HEK293 (cell line): ENCODE measurements at regions not wholly inside any gene's neighbourhood (a gene's known extent, or its start where the extent isn't known, plus 50 kb on each side); places are given as distances from the start of the nearest gene placed in this dataset.

Experiments
- CTCF ChIA-PET: fragments of 350-600 bp; formaldehyde crosslinking; extraction: SDS; loops from one replicate; lab custom pipeline; 2021; ENCODE audit warnings: antibody characterized with exemption; lab: Yijun Ruan, JAX
- POLR2A ChIA-PET: fragments of 300-600 bp; formaldehyde crosslinking; extraction: SDS; loops from one replicate; lab custom pipeline; 2020; ENCODE audit warnings: antibody characterized with exemption, inconsistent platforms; lab: Yijun Ruan, JAX
- H3K27ac ChIP-seq: fragments of 200-500 bp; sonication (Bioruptor generic); 2 replicates; pipeline ENCODE4 v1.5.1; 2014; ENCODE audit warnings: low read depth, low read length, control low read depth, inconsistent platforms; ENCODE audit errors: extremely low read depth
- H3K36me3 ChIP-seq, 2 experiments: fragments of 200-500 bp in 1 of 2; sonication (Bioruptor generic) in 1 of 2; 1 replicate in 1 of 2; 2 replicates in 1 of 2; pipeline ENCODE4 v1.5.1; 2014 to 2017; ENCODE audit warnings: inconsistent platforms in 2 of 2, low read length in 2 of 2; ENCODE audit not compliant: control insufficient read depth in 2 of 2, insufficient read depth in 1 of 2
- H3K4me1 ChIP-seq: fragments of 200-500 bp; sonication (Bioruptor generic); 2 replicates; pipeline ENCODE4 v1.5.1; 2014; ENCODE audit warnings: mild to moderate bottlenecking, low read length, inconsistent platforms; ENCODE audit not compliant: control insufficient read depth, insufficient read depth
- H3K4me3 ChIP-seq: 2 replicates; pipeline ENCODE4 v1.5.1; 2011; ENCODE audit warnings: low read depth, mild to moderate bottlenecking, control low read depth, low read length, moderate library complexity
- H3K9me3 ChIP-seq: fragments of 200-500 bp; sonication (Bioruptor generic); 2 replicates; pipeline ENCODE4 v1.5.1; 2014; ENCODE audit warnings: low read depth, low read length, inconsistent platforms; ENCODE audit not compliant: control insufficient read depth, insufficient read depth
- ATF2 ChIP-seq: fragments of 450-650 bp; formaldehyde crosslinking; IDR thresholded peaks from 2 replicates; pipeline ENCODE4 v1.5.1; 2016; ENCODE audit warnings: missing biosample characterization, missing genetic modification characterization, low read depth
- GLI4 ChIP-seq: fragments of 450-650 bp; formaldehyde crosslinking; IDR thresholded peaks from 2 replicates; pipeline ENCODE4 v1.5.1; 2016; ENCODE audit warnings: missing biosample characterization, missing genetic modification characterization
- HOXD13 ChIP-seq: sonication (generic); formaldehyde crosslinking; IDR thresholded peaks from 2 replicates; pipeline ENCODE4 v1.8.0; 2022; ENCODE audit warnings: missing genetic modification reagents, borderline replicate concordance
- PRDM1 ChIP-seq: fragments of 450-650 bp; formaldehyde crosslinking; IDR thresholded peaks from 2 replicates; pipeline ENCODE4; 2016; ENCODE audit warnings: missing biosample characterization, missing genetic modification characterization
- ZBTB21 ChIP-seq: fragments of 450-650 bp; formaldehyde crosslinking; IDR thresholded peaks from 2 replicates; pipeline ENCODE4 v1.5.1; 2017; ENCODE audit warnings: missing biosample characterization, missing genetic modification characterization
- ZBTB8A ChIP-seq: fragments of 450-650 bp; formaldehyde crosslinking; IDR thresholded peaks from 2 replicates; pipeline ENCODE4 v1.5.1; 2016; ENCODE audit warnings: missing biosample characterization, missing genetic modification characterization
- ZNF169 ChIP-seq: fragments of 450-650 bp; formaldehyde crosslinking; IDR thresholded peaks from 2 replicates; pipeline ENCODE4 v1.5.1; 2016; ENCODE audit warnings: missing biosample characterization, missing genetic modification characterization
- ZNF266 ChIP-seq: fragments of 450-650 bp; formaldehyde crosslinking; IDR thresholded peaks from 2 replicates; pipeline ENCODE4 v1.5.1; 2016; ENCODE audit warnings: missing biosample characterization, missing genetic modification characterization, low read depth
- ZNF335 ChIP-seq: fragments of 450-650 bp; formaldehyde crosslinking; conservative IDR thresholded peaks from 2 replicates; pipeline ENCODE4 v1.5.1; 2016; ENCODE audit warnings: missing biosample characterization, missing genetic modification characterization
- ZNF37A ChIP-seq: fragments of 450-650 bp; IDR thresholded peaks from 2 replicates; pipeline ENCODE4 v1.5.1; 2018; ENCODE audit warnings: missing biosample characterization, missing genetic modification characterization
- ZNF416 ChIP-seq: fragments of 450-650 bp; formaldehyde crosslinking; IDR thresholded peaks from 2 replicates; pipeline ENCODE4 v1.5.1; 2016; ENCODE audit warnings: missing biosample characterization, missing genetic modification characterization
- ZNF473 ChIP-seq: fragments of 450-650 bp; formaldehyde crosslinking; IDR thresholded peaks from 2 replicates; pipeline ENCODE4 v1.5.1; 2017; ENCODE audit warnings: missing biosample characterization, missing genetic modification characterization
- ZNF621 ChIP-seq: fragments of 450-650 bp; formaldehyde crosslinking; IDR thresholded peaks from 2 replicates; pipeline ENCODE4 v1.5.1; 2017; ENCODE audit warnings: missing biosample characterization, missing genetic modification characterization
- ZNF664 ChIP-seq: fragments of 450-650 bp; formaldehyde crosslinking; IDR thresholded peaks from 2 replicates; pipeline ENCODE4 v1.5.1; 2016; ENCODE audit warnings: missing biosample characterization, missing genetic modification characterization
- ZNF747 ChIP-seq: fragments of 450-650 bp; formaldehyde crosslinking; IDR thresholded peaks from 2 replicates; pipeline ENCODE4 v1.5.1; 2016; ENCODE audit warnings: missing biosample characterization, missing genetic modification characterization
- ZNF76 ChIP-seq: fragments of 450-650 bp; formaldehyde crosslinking; IDR thresholded peaks from 2 replicates; pipeline ENCODE4; 2016; ENCODE audit warnings: low read depth, missing biosample characterization, missing genetic modification characterization, borderline replicate concordance
- ZSCAN30 ChIP-seq: fragments of 450-650 bp; IDR thresholded peaks from 2 replicates; pipeline ENCODE4 v1.5.1; 2018; ENCODE audit warnings: missing biosample characterization, mild to moderate bottlenecking, missing genetic modification characterization, moderate library complexity
- ZSCAN4 ChIP-seq: fragments of 450-650 bp; formaldehyde crosslinking; IDR thresholded peaks from 2 replicates; pipeline ENCODE4 v1.5.1; 2017; ENCODE audit warnings: missing biosample characterization, missing genetic modification characterization
- TF ChIP-seq, protein P1 (sequence below): fragments of 450-650 bp; formaldehyde crosslinking; IDR thresholded peaks from 2 replicates; pipeline ENCODE4 v1.5.1; 2017; ENCODE audit warnings: missing biosample characterization, missing genetic modification characterization
- TF ChIP-seq, protein P2 (sequence below): fragments of 450-650 bp; formaldehyde crosslinking; IDR thresholded peaks from 2 replicates; pipeline ENCODE4 v1.5.1; 2017; ENCODE audit warnings: missing biosample characterization, mild to moderate bottlenecking, missing genetic modification characterization, moderate library complexity

DNA sequence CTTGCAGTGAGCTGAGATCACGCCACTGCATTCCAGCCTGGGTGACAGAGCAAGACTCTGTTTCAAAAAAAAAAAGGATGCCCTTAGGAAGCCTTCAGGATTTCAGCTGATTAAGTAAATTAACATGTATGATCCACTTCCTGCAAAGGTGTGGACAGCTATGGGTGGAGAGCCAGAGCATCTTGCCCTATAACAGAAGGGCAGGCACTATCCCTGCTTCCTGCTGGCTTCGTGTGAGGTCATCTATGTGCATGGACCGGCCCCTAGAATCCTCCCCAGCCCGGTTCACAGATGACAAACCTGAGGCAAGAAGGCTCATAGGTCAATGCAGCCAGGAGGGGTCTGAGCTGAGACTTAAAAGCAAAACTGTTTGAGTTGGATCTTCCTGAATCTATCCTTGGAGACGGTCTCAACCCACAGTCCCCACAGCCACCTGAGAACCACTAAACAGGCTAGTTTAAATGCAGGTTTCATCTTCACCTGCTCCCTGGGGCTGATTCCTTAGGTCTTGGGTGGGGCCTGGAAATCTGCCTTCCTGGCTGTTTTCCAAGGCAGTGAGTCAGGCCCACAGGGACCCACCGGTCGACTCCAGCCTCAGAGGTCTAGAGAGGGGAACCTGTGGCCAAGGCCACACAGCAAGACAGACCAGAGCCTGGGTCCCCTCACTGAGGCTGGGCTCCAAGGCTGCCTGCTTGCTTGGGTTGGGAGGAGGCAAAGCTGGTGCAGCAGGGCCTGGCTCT, 55.2 kb upstream of the MPEG1 start:
- Histone ChIP-seq H3K4me1 (no peaks in the 10 kb centered on the region), H3K36me3 (no peaks in the 10 kb centered on the region), H3K4me3 (no peak overlapping the region)
- ChIA-PET POLR2A (no interaction called here), CTCF (interaction anchor here (1.0 kb wide), 1 partner anchor 98 kb away, joined by 3 read pairs; no protein-coding TSS in a partner anchor)
- no peak for TF ChIP-seq ZBTB8A (tag by site-specific recombination)
- TF ChIP-seq ZNF473 (tag by site-specific recombination) = no peak
- TF ChIP-seq ZSCAN30 (tag by site-specific recombination) = no peak
- no peak for TF ChIP-seq GLI4 (tag by site-specific recombination)
- TF ChIP-seq, all 188 proteins: peak for 0
- Histone ChIP-seq H3K27ac (no peak overlapping the region), H3K9me3 (no peaks in the 10 kb centered on the region)

- POLR2A ChIA-PET = no interaction called here
- H3K27ac ChIP-seq = no peak overlapping the region
- no peak overlapping the region for H3K4me3 ChIP-seq
- CTCF ChIA-PET = interaction anchor here (0.7 kb wide), 1 partner anchor 81 kb away, joined by 3 read pairs; no protein-coding TSS in a partner anchor
- H3K4me1 ChIP-seq = no peaks in the 10 kb centered on the region
- H3K9me3 ChIP-seq = no peaks in the 10 kb centered on the region
- no peak for TF ChIP-seq ZNF747 (tag by site-specific recombination)
- TF ChIP-seq ZNF335 (tag by site-specific recombination) = no peak
- TF ChIP-seq, protein P1, sequence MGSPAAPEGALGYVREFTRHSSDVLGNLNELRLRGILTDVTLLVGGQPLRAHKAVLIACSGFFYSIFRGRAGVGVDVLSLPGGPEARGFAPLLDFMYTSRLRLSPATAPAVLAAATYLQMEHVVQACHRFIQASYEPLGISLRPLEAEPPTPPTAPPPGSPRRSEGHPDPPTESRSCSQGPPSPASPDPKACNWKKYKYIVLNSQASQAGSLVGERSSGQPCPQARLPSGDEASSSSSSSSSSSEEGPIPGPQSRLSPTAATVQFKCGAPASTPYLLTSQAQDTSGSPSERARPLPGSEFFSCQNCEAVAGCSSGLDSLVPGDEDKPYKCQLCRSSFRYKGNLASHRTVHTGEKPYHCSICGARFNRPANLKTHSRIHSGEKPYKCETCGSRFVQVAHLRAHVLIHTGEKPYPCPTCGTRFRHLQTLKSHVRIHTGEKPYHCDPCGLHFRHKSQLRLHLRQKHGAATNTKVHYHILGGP (tag by site-specific recombination) = no peak
- no peak for TF ChIP-seq ZNF664 (tag by site-specific recombination)
- TF ChIP-seq ZNF169 (tag by site-specific recombination) = no peak
- no peak for TF ChIP-seq PRDM1 (tag by site-specific recombination)
- no peak for TF ChIP-seq ATF2 (tag by site-specific recombination)
- no peak for TF ChIP-seq ZNF76 (tag by site-specific recombination)
- TF ChIP-seq ZNF266 (tag by site-specific recombination) = no peak
- TF ChIP-seq ZSCAN4 (tag by site-specific recombination) = no peak
- TF ChIP-seq ZBTB21 (tag by site-specific recombination) = no peak
- TF ChIP-seq HOXD13 (CRISPR knock-in tag) = no peak
- no peak for TF ChIP-seq ZNF416
- TF ChIP-seq ZNF621 = no peak
- TF ChIP-seq ZNF37A (tag by site-specific recombination) = no peak
- TF ChIP-seq ZNF473 (tag by site-specific recombination) = no peak
- TF ChIP-seq, protein P2, sequence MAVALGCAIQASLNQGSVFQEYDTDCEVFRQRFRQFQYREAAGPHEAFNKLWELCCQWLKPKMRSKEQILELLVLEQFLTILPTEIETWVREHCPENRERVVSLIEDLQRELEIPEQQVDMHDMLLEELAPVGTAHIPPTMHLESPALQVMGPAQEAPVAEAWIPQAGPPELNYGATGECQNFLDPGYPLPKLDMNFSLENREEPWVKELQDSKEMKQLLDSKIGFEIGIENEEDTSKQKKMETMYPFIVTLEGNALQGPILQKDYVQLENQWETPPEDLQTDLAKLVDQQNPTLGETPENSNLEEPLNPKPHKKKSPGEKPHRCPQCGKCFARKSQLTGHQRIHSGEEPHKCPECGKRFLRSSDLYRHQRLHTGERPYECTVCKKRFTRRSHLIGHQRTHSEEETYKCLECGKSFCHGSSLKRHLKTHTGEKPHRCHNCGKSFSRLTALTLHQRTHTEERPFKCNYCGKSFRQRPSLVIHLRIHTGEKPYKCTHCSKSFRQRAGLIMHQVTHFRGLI (tag by site-specific recombination) = no peak
- H3K36me3 ChIP-seq = no peaks in the 10 kb centered on the region
Observed at GRCh38 chr11:59267196-59267595, 54.5 kb upstream of the MPEG1 start.
